Body of pancreas (tissue), 4 donors: ENCODE measurements at regions not wholly inside any gene's neighbourhood (a gene's known extent, or its start where the extent isn't known, plus 50 kb on each side); places are given as distances from the start of the nearest gene placed in this dataset.

Experiments used
- CTCF ChIP-seq, 7 experiments: fragments of 450-650 bp in 4 of 7; fragments of 200-600 bp in 3 of 7; sonication (generic) in 3 of 7; IDR thresholded peaks; one replicate each; pipeline ENCODE4 v1.5.1; 2016 to 2019; ENCODE audit warnings: antibody characterized with exemption in 7 of 7
- POLR2A ChIP-seq, 3 donors: fragments of 450-650 bp; IDR thresholded peaks; one replicate each; pipeline ENCODE4 v1.6.1; 2016; ENCODE audit warnings: antibody characterized with exemption in 3 of 3, mild to moderate bottlenecking in 2 of 3

DNA sequence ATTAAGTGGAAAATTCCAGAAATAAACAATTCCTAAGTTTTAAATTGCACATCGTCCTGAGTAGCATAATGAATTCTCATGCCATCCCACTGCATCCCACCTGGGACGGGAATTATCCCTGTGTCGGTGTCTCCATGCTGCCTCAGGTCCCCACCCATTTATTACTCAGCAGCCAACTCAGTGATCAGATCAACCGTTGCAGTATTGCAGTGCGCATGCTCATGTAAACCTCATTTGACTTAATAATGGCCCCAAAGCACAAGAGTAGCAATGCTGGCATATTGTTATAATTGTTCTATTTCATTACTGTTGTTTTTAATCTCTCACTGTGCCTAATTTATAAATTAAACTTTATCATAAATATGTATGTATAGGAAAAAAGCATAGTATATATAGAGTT is 214.4 kb downstream of the METTL4 start:
- TF ChIP-seq CTCF (IDR thresholded peaks at IDR 0.05) (no peak), POLR2A (IDR thresholded peaks at IDR 0.05) (no peak)
